ENCODE measurements at regions not wholly inside any gene's neighbourhood (a gene's known extent, or its start where the extent isn't known, plus 50 kb on each side); places are given as distances from the start of the nearest gene placed in this dataset.

DNA sequence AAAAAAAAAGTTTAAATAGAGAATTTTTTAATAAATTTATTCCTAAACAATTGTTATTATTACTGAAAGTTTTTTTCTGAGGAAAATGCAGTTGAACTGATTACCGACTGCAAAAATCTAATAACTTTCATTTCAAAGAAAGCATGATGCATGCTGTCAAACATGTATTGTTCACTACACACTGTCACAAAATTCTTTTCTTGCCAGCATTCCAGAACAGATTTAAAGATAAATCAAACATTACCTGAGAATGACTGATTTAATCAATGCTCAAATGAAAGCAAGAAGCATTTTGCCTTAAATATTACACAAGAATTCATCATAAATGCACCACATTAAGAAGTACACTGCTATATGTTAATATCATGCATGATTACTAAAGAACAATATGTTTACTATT lies 588.3 kb downstream of the SLC16A7 start:
- no peak for TF ChIP-seq POLR2A (IDR thresholded peaks at IDR 0.05; ENCODE audit: low read depth, low read length)
- TF ChIP-seq POLR2AphosphoS5 (IDR thresholded peaks at IDR 0.05; ENCODE audit: low read depth, low read length) = no peak
- TF ChIP-seq SPI1 (IDR thresholded peaks at IDR 0.05; ENCODE audit: low read depth, low read length) = no peak
- TF ChIP-seq TAF1 (IDR thresholded peaks at IDR 0.05; ENCODE audit: low read depth, low read length) = no peak
- TF ChIP-seq POU2F2 (IDR thresholded peaks at IDR 0.05; ENCODE audit: low read depth, low read length) = no peak
